Peyer's patch (tissue), 4 donors: ENCODE measurements at regions not wholly inside any gene's neighbourhood (a gene's known extent, or its start where the extent isn't known, plus 50 kb on each side); places are given as distances from the start of the nearest gene placed in this dataset.

Source experiments
- DNase-seq, 3 donors: peaks; one replicate each; pipeline ENCODE4 v3.0.0-alpha.2; 2017 to 2019
- H3K27ac ChIP-seq, 4 donors: fragments of 200-600 bp; sonication (generic); one replicate each; pipeline ENCODE4 v1.5.1; 2016 to 2019
- H3K27me3 ChIP-seq, 2 donors: fragments of 200-600 bp; sonication (generic); one replicate each; pipeline ENCODE4 v1.5.1; 2019
- H3K36me3 ChIP-seq, 3 donors: fragments of 200-600 bp; sonication (generic); one replicate each; pipeline ENCODE4 v1.5.1; 2016 to 2019
- H3K4me1 ChIP-seq, 4 donors: fragments of 200-600 bp; sonication (generic); one replicate each; pipeline ENCODE4 v1.5.1; 2016 to 2019
- H3K4me3 ChIP-seq, 4 donors: fragments of 200-600 bp; sonication (generic); 1 replicate in 3 of 4; 2 replicates in 1 of 4; pipeline ENCODE4 v1.5.1; 2016 to 2019; ENCODE audit warnings: mild to moderate bottlenecking in 1 of 4
- H3K9me3 ChIP-seq, 4 donors: fragments of 200-600 bp; sonication (generic); one replicate each; pipeline ENCODE4 v1.5.1; 2016 to 2019; ENCODE audit warnings: mild to moderate bottlenecking in 1 of 4
- POLR2A ChIP-seq, 2 donors: fragments of 450-650 bp; IDR thresholded peaks; one replicate each; pipeline ENCODE4 v1.5.1; 2017; ENCODE audit warnings: antibody characterized with exemption in 2 of 2, mild to moderate bottlenecking in 2 of 2, moderate library complexity in 2 of 2
- TF ChIP-seq, protein P1 (sequence below), 6 experiments: fragments of 450-650 bp in 4 of 6; fragments of 200-600 bp in 2 of 6; sonication (generic) in 1 of 6; IDR thresholded peaks; one replicate each; pipeline ENCODE4 v1.5.1; 2017 to 2019; ENCODE audit warnings: antibody characterized with exemption in 6 of 6, mild to moderate bottlenecking in 3 of 6, moderate library complexity in 1 of 6

DNA sequence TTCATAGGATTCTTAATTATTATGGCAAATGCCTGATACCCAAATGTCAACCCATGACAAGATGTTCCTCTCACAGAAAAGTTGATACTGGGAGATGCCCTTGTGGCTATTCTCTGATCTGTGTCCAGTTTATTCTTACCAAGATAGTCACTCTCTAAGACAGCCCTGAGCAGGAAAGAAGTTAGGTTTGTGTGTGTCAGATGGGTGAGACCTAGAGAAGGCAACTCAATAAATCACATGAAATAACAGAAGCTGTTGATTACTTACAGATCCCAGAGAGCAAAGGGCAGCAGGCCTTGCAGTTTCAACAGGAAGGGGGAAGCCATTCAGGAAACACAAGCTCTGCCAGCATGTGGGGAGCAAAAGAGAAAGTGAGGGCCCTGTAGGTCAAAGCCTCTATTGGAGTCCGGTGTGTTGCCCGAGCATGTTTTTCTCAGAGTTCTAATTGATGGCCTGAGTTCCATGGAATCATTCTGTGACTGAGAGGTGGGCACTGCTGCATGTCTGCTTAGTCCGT is 1193.7 kb upstream of the CDH18 start:
- Histone ChIP-seq H3K4me1 (no peaks in the 10 kb centered on the region), H3K27ac (no peak overlapping the region), H3K27me3 (no peaks in the 10 kb centered on the region), H3K36me3 (no peaks in the 10 kb centered on the region), H3K9me3 (no peaks in the 10 kb centered on the region), H3K4me3 (no peak overlapping the region)
- DNase-seq, result no peak
- TF ChIP-seq POLR2A (IDR thresholded peaks at IDR 0.05), result no peak
- TF ChIP-seq, protein P1, sequence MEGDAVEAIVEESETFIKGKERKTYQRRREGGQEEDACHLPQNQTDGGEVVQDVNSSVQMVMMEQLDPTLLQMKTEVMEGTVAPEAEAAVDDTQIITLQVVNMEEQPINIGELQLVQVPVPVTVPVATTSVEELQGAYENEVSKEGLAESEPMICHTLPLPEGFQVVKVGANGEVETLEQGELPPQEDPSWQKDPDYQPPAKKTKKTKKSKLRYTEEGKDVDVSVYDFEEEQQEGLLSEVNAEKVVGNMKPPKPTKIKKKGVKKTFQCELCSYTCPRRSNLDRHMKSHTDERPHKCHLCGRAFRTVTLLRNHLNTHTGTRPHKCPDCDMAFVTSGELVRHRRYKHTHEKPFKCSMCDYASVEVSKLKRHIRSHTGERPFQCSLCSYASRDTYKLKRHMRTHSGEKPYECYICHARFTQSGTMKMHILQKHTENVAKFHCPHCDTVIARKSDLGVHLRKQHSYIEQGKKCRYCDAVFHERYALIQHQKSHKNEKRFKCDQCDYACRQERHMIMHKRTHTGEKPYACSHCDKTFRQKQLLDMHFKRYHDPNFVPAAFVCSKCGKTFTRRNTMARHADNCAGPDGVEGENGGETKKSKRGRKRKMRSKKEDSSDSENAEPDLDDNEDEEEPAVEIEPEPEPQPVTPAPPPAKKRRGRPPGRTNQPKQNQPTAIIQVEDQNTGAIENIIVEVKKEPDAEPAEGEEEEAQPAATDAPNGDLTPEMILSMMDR (IDR thresholded peaks at IDR 0.05), result no peak

DNA sequence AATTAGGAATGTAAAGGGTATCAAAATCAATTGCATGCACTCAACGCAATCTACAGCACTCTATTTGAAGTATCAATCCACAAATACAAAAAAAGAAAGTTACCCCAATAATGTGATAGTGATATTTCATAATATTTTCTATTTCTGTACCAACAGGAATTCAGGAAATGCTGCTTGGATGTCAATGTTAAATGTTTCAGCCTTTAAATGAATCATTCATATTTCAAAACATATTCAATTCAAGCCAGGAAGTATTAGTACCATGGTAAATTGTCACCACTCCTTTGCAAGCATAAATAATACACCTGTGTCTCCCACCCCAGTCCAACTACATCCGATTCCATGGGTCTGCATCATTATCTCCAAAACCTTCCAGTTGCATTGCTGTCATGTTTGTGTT is 1185.5 kb upstream of the CDH18 start:
- no peaks in the 10 kb centered on the region for H3K36me3 ChIP-seq
- H3K4me3 ChIP-seq, result no peak overlapping the region
- no peaks in the 10 kb centered on the region for H3K9me3 ChIP-seq
- no peak overlapping the region for H3K27ac ChIP-seq
- no peaks in the 10 kb centered on the region for H3K27me3 ChIP-seq
- no peaks in the 10 kb centered on the region for H3K4me1 ChIP-seq
- DNase-seq, result no peak
- TF ChIP-seq, protein P1 (IDR thresholded peaks at IDR 0.05), result no peak

DNA sequence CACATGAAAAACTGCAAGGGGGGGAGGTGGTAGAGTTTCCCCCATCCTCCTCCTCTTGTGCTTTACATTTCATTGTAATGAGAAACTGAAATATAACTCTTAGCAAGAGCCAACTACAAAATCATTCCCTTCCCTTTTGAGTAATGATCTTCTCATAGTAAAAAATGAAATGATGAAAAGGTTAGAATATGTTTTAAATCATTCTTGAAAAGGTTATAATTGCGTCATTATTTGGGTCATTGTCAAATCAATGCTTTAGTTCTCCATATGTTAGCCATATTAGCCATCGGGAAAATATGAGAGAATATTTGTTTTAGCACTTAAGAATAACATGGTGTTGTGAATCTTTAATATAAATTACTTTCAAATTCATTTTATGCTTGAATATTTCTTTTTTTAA is 1185.0 kb upstream of the CDH18 start:
- no peak overlapping the region for H3K4me3 ChIP-seq
- TF ChIP-seq POLR2A (IDR thresholded peaks at IDR 0.05), result no peak
- TF ChIP-seq, protein P1 (IDR thresholded peaks at IDR 0.05), result no peak
- H3K27ac ChIP-seq, result no peak overlapping the region
- H3K36me3 ChIP-seq, result no peaks in the 10 kb centered on the region
- H3K27me3 ChIP-seq, result no peaks in the 10 kb centered on the region
- H3K4me1 ChIP-seq, result no peaks in the 10 kb centered on the region
- no peaks in the 10 kb centered on the region for H3K9me3 ChIP-seq
- DNase-seq, result no peak

DNA sequence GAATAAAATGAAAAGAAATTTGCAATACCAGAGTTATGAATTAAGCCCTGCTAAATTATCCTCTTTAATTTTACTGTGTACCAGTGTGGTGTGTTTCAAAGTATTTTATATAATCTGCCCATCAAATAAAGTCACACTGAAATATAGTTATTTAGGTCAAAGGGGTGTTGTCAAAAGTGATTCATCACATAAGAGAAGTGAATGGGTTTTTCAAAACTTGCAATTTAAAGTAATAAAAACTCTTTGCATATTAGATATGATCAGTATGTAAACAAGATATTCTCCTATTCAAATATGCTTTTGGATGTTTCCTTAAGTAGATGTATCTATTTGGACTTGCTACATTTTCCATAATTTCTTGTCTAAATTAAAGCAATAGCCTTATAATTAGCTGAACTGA is 1183.0 kb upstream of the CDH18 start:
- Histone ChIP-seq H3K36me3 (no peaks in the 10 kb centered on the region), H3K4me1 (no peaks in the 10 kb centered on the region), H3K27ac (no peak overlapping the region), H3K27me3 (no peaks in the 10 kb centered on the region), H3K4me3 (no peak overlapping the region), H3K9me3 (no peaks in the 10 kb centered on the region)
- DNase-seq, result no peak
- TF ChIP-seq POLR2A (IDR thresholded peaks at IDR 0.05), result no peak
- TF ChIP-seq, protein P1 (IDR thresholded peaks at IDR 0.05), result no peak

DNA sequence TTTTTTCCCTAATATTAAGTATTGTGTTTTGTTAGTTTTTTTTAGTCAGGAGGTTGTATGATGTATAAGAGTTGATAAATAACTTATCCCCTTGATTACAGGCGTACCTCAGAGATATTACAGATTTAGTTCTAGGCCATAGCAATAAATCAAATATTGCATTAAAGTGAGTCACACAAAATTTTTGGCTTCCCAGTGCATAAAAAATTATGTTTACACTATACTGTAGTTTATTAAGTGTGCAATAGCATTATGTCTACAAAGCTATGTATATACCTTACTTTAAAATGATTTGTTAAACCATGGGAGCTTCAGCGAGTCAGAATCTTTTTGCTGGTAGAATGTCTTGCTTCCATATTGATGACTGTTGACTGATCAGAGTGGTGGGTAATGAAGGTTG is 1180.6 kb upstream of the CDH18 start:
- TF ChIP-seq, protein P1 (IDR thresholded peaks at IDR 0.05), result no peak
- no peak for TF ChIP-seq POLR2A (IDR thresholded peaks at IDR 0.05)
- Histone ChIP-seq H3K27ac (no peak overlapping the region), H3K36me3 (no peaks in the 10 kb centered on the region), H3K4me3 (no peak overlapping the region), H3K9me3 (no peaks in the 10 kb centered on the region), H3K27me3 (no peaks in the 10 kb centered on the region), H3K4me1 (no peaks in the 10 kb centered on the region)
- no peak for DNase-seq

DNA sequence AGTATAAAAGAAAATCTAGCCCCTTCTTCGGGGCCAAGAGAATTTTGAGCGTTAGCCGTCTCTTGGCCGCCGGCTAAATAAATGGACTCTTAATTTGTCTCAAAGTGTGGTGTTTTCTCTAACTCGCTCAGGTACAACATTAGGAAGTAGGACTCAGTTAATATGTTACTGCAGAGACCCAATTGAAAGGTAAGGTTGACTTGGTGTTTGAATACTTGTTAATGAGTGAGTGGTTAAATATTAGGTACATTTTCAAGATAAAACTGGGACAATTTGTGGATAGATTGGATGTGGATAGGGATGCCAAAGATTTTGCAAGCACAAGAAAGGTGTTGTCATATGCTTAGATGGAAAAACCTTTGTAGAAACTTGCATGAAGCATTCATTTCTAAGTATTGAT is 1177.3 kb upstream of the CDH18 start:
- H3K4me3 ChIP-seq, result no peak overlapping the region
- H3K27me3 ChIP-seq, result no peaks in the 10 kb centered on the region
- no peak for DNase-seq
- H3K9me3 ChIP-seq, result peaks cover 0 to 3% (median 0%) of the 10 kb centered on the region in 4 donors
- no peak overlapping the region for H3K27ac ChIP-seq
- H3K36me3 ChIP-seq, result no peaks in the 10 kb centered on the region
- no peaks in the 10 kb centered on the region for H3K4me1 ChIP-seq
- TF ChIP-seq POLR2A (IDR thresholded peaks at IDR 0.05), result no peak
- TF ChIP-seq, protein P1 (IDR thresholded peaks at IDR 0.05), result no peak
